HEK293 (cell line): ENCODE measurements at regions not wholly inside any gene's neighbourhood (a gene's known extent, or its start where the extent isn't known, plus 50 kb on each side); places are given as distances from the start of the nearest gene placed in this dataset.

Experiments used
- CTCF ChIP-seq: fragments of 450-650 bp; formaldehyde crosslinking; IDR thresholded peaks from 2 replicates; pipeline ENCODE4 v1.5.1; 2016; ENCODE audit warnings: missing biosample characterization, missing genetic modification characterization
- KLF16 ChIP-seq: fragments of 450-650 bp; formaldehyde crosslinking; IDR thresholded peaks from 2 replicates; pipeline ENCODE4 v1.5.1; 2017; ENCODE audit warnings: missing biosample characterization, missing genetic modification characterization
- SCRT1 ChIP-seq: fragments of 450-650 bp; formaldehyde crosslinking; IDR thresholded peaks from 2 replicates; pipeline ENCODE4 v1.5.1; 2016; ENCODE audit warnings: missing biosample characterization, missing genetic modification characterization, borderline replicate concordance
- YY1 ChIP-seq: fragments of 450-650 bp; formaldehyde crosslinking; IDR thresholded peaks from 2 replicates; pipeline ENCODE4 v1.5.1; 2018; ENCODE audit warnings: missing biosample characterization, missing genetic modification characterization
- ZBTB1 ChIP-seq: fragments of 450-650 bp; formaldehyde crosslinking; IDR thresholded peaks from 2 replicates; pipeline ENCODE4 v1.5.1; 2016; ENCODE audit warnings: missing biosample characterization, missing genetic modification characterization
- ZBTB11 ChIP-seq: fragments of 450-650 bp; formaldehyde crosslinking; conservative IDR thresholded peaks from 2 replicates; pipeline ENCODE4 v1.5.1; 2016; ENCODE audit warnings: low read depth, missing biosample characterization, missing genetic modification characterization
- ZFP3 ChIP-seq: fragments of 450-650 bp; formaldehyde crosslinking; IDR thresholded peaks from 2 replicates; pipeline ENCODE4 v1.5.1; 2016; ENCODE audit warnings: low read depth, missing biosample characterization, missing genetic modification characterization
- ZNF549 ChIP-seq: fragments of 450-650 bp; IDR thresholded peaks from 2 replicates; pipeline ENCODE4 v1.5.1; 2018; ENCODE audit warnings: missing biosample characterization, missing genetic modification characterization, mild to moderate bottlenecking, inconsistent platforms, moderate library complexity
- ZNF639 ChIP-seq: fragments of 450-650 bp; formaldehyde crosslinking; IDR thresholded peaks from 2 replicates; pipeline ENCODE4 v1.5.1; 2016; ENCODE audit warnings: missing biosample characterization, missing genetic modification characterization
- ZNF664 ChIP-seq: fragments of 450-650 bp; formaldehyde crosslinking; IDR thresholded peaks from 2 replicates; pipeline ENCODE4 v1.5.1; 2016; ENCODE audit warnings: missing biosample characterization, missing genetic modification characterization

- TF ChIP-seq ZNF549 (tag by site-specific recombination), result no peak
- no peak for TF ChIP-seq CTCF (tag by site-specific recombination)
- TF ChIP-seq ZFP3 (tag by site-specific recombination), result no peak
- TF ChIP-seq ZNF664 (tag by site-specific recombination), result no peak
- TF ChIP-seq ZNF639 (tag by site-specific recombination), result no peak
- TF ChIP-seq SCRT1 (tag by site-specific recombination), result no peak
- TF ChIP-seq YY1, result no peak
- TF ChIP-seq ZBTB1, result no peak
- no peak for TF ChIP-seq ZBTB11
- no peak for TF ChIP-seq KLF16 (tag by site-specific recombination)
Measured at GRCh38 chr3:99400352-99400751, 238.0 kb upstream of the COL8A1 start.
